ENCODE measurements at regions not wholly inside any gene's neighbourhood (a gene's known extent, or its start where the extent isn't known, plus 50 kb on each side); places are given as distances from the start of the nearest gene placed in this dataset.

DNA sequence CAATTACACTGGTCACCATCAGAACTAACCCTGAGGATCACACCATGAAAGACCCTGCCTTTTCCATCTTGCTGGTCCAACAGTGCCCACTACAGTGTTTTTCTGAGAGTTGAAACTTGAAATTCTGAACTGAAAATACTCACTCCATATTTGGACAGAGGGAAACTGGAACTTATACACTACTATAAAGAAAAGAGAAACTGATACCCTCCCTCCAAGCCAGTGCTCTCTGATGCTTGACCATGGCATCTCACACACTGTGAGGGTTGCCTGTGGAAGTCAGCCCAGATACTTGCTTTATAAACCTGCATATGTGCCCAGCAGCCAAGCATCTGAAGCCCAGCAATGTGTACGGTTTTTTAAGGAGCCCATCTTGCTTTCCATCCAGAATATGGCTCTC is 108.7 kb downstream of the FOXA2 start:
- TF ChIP-seq CTCF (IDR thresholded peaks at IDR 0.05; ENCODE audit: insufficient read depth, low read length) (no peak), POLR2AphosphoS5 (IDR thresholded peaks at IDR 0.05; ENCODE audit: low read depth) (no peak), REST (IDR thresholded peaks at IDR 0.05; ENCODE audit: insufficient replicate concordance, low read depth) (no peak), GABPA (IDR thresholded peaks at IDR 0.05; ENCODE audit: low read depth) (no peak)

All from HL-60 (cell line).